ENCODE measurements at regions not wholly inside any gene's neighbourhood (a gene's known extent, or its start where the extent isn't known, plus 50 kb on each side); places are given as distances from the start of the nearest gene placed in this dataset.

DNA sequence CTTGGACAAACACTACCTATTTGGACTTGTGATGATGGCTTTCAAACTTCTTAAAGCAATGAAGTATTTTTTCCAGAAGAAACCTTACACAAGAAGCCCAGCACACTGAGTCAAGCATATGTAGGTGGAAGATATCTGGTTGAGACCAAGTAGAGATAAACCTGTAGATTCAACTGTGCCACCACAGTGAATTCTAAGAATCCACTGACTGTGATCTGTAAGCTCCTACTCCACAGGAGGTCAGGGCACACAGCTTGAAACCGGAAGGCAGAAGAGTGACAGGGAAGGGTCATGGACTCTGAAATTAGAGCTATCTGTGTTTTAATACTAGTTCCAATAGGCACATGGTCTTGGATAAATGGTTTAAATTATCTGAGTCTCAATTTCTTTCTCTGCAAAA lies 404.5 kb downstream of the ETS1 start:
- DNase-seq, result no peak

DNA sequence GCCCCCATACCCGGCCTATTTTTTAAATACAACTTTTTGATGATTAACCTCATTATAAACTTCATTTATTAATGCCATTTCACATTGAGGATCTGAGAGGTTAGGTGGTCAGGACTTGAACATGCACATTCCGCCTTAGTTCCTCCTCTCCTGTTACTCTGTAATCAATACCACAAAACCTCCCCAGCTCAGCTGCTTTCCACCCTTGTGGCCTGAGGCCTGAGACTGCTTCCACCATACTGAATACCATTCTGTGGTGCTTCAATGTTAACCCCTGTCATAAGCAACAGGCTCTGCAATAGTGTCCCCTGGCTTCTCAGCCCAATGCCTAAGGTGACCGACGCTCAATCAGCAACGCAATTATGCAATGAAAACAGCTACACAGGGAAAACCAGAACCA lies 405.4 kb downstream of the ETS1 start:
- no peak for DNase-seq

DNA sequence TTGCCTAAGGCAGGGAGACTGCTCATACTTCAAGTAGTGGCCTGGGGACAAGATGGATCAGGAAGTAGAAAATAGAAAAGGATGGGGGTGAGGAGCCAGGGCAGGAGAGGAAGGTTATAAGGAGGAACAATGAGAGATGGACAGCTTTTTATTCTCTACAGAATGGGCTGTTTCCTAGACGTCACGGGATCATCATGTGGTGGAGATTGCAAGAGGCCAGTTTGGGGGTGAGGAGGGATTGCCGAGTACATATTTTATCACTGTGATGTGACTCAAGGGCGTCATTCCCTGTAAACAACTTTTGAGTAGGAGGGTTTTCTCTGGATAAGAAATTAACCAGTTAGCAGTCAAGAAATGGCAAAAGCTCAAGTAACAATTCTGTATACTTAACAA lies 406.3 kb downstream of the ETS1 start:
- DNase-seq, result no peak

DNA sequence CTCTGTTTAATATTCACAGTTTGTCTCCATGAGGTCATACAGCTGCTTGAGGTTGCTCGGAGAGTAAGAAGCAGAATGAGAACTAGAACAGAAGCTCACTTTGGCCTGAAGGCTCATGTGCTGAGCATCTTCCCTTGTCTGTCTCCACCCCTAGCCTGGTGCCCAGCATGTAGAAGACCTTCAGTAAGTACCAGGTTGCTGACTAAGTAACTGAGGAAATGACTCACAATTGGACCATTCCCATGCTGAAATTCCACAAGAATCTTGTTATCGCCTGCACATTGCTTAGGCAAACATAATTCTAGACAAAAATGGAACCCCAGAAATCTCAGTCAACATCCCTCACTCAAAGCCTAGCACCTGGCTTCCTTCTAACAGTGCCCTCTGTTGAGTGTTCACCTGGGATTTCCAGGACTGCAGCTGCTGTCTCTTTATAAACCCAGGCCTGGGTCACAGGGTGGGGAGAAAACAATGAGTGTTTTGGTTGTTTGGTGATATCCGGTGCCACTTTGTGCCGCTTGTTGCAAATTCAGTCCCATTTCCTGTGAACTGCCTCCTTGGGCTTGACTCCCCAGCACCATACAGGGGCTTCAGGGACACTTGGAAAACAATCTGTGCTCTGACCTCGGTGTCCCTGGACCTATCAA lies 406.8 kb downstream of the ETS1 start:
- no peak for DNase-seq

- DNase-seq, result peak; percentile 78
These were observed 407.8 kb downstream of the ETS1 start for GRCh38 chr11:128179512-128179911.

GRCh38 chr11:128179039-128179438 lies 408.3 kb downstream of the ETS1 start:
- peak; percentile 78 for DNase-seq

- DNase-seq, result no peak
These were observed 412.7 kb downstream of the ETS1 start for GRCh38 chr11:128174465-128175291.

GRCh38 chr11:128172046-128172878 lies 415.1 kb downstream of the ETS1 start:
- peak; percentile 28 for DNase-seq

GRCh38 chr11:128171506-128171905 lies 415.9 kb downstream of the ETS1 start:
- no peak for DNase-seq

DNA sequence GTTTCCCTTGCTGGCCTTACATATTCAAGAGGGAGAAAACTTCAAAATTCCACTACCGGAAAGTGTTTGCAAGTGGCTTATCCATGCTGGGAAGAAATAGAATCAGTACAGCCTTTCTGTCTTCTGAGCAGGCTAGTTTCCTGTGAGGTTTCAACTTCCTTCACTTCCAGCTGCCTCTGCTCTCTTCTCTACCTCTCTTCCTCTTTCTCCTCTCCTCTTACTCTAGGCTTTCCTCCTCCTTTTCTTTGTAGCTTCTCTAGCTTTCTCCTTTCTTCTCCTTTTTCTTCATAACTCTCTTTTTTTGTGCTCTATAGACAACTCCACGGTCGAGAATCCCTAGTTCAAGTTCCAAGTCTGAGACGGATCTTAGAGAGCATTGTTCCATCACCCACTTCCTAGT lies 421.8 kb downstream of the ETS1 start:
- DNase-seq, result no peak

DNA sequence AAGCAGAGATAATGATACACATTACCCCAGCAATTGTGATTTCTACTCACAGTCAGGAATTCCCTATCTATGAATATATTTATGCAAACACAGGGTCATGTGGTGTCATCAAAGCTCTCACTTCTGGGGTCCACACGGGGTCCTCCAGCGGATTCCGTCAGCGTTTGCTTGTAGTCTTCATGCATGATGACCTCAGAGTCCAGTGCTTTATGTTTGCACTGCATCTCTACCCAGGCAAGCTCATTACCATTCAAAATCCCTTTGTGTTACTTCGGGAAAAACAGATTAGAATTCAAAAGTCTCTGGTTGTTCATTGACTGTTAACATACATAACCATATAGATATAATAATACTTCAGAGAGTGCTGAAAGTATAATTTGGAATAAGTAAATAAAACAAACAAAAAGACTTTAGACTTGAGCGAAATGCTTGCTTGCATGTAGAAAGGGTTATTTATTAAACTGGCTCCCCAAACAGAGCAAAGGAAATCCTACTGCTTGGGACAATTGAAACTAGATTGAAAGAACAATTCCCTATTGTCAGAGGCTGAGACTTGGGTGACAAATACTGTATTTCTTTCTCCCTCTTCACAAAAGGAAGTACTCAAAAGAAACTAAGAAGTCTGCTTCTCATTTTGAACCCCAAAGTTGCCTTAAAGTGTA lies 423.1 kb downstream of the ETS1 start:
- DNase-seq, result no peak

GRCh38 chr11:128161994-128162393 lies 425.4 kb downstream of the ETS1 start:
- no peak for DNase-seq

GRCh38 chr11:128161436-128161835 lies 425.9 kb downstream of the ETS1 start:
- DNase-seq, result no peak

DNA sequence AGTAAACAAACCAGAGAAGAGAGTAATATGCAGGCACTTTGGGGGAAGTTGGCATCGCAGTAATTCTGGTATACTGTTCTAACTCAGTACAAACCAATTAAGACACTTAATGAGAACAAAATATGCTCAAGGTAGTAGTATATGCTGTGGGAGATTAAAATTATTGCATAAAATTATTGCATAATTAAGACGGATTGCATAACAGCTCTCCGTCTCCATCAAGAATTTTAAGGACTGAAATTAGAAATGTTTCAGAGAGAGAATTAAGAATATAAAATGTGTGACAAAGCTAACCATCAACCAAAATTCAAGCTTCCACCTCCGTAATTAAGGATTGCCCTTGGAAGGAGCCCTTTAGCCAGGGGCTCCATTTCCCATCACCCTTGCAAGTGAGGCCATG lies 428.5 kb downstream of the ETS1 start:
- no peak for DNase-seq

- DNase-seq, result peak; percentile 75
These were observed 429.7 kb downstream of the ETS1 start for GRCh38 chr11:128157423-128158298.

DNA sequence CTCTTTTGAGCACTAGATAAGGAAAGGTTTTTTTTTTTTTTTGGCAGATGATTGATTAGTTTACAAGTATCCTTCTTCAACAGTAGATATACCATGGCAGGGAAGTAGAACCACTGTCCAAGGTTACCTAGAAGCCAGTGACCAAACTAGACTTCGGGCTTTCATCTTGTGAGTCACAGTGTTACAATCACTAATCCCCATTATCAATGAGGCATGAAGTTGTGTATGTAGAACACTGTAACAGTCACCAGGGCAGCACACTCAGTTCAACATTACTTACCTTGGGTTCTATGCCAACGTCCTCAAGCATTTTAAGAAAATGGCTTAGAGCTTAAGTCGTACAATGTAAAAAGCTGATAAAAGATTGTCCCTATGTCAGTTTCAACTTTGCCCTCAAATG lies 430.9 kb downstream of the ETS1 start:
- no peak for DNase-seq

- no peak for DNase-seq
These were observed 431.8 kb downstream of the ETS1 start for GRCh38 chr11:128155590-128155989.

DNA sequence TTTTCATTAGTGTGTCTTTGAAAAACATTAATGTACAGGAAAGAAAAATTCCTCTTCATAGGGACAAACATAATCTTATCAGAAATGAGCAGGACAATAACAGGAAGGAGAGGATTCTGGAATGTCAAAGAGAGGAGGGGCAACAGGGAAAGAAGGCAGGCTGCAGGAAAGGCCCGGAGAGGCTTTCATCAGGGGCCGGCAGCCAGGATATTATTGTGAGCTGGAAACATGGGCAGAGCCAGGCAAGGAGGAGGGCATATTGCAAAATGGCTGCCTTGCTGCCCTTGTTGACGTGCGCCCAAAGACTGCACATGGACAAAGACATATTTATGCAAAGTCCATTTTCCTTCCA lies 433.7 kb downstream of the ETS1 start:
- no peak for DNase-seq

DNA sequence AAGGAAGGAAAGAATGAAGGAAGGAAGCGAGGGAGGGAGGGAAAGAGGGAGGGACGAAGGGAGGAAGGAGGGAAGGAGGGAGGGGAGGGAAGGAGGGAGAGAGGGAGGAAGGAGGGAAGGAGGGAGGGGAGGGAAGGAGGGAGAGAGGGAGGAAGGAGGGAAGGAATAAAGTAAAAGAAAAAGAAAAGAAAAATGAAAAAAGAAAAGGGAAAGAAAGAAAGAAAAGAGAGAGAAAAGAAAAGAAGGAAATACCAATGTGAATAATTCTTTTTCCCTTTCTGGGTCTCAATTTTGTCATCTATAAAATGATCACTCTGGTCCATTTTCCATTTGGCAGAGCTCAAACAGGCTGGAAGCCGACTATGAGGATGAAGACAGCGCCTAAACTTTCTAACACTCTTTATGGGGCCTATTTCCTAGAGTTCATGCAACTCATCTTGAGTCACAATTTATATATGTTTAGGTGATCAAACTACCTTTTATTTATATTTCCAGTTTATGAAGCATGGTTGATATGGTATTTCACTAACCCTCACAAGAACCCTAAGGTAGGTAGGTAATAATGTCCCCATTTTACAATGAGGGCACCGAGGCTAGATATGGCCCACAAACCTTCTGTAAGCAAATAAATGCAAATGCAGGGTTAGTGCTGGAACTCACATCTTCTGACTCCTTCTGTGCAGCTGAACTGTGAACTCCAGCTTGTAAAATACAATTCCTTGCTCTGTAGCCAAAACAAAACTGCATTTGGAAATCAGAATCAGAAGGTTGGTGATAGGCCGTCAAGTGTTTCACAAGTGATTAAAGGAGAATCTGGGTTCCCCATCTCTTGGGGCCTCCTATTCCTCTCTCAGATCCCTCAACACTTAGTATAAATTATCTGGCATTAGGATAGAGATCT lies 434.3 kb downstream of the ETS1 start:
- DNase-seq, result no peak

DNA sequence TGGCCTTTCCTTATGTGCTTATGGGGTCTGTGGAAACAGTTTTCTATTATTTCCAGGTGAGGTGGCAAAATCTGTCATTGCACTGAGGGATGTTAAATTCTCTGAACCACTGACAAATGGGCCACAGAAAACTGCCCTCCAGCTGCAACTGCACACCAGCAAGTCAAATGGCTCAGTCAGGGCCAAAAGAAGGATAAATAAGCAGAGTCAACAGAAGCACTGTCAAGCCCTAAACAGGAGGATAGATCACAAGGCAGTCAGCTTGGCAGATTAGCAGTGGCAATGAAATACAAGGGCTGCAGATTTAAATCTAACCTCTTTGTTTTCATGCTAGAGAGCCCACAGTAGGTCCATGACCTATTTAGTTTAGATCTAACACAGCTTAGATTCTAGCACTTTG lies 435.6 kb downstream of the ETS1 start:
- DNase-seq, result no peak

DNA sequence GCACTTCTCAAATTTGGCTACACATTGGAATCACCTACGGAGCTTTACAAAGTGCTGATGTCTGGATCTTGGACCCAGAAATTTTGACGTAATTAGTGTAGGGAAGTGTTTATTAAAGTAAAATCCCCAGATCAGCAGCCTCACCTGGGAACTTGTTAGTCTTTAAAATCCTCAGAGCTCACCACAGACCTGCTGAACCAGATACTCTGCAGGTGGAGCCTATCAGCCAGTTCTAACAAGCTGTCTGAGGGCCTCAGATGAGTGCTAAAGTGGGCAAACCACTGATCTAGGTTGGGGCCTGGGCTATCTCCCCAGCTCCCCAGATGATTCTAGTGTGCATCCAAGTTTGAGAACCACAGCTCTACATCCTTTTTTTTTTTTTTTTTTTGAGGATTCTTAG lies 436.0 kb downstream of the ETS1 start:
- DNase-seq, result no peak
